Naive thymus-derived CD4-positive, alpha-beta T cell (primary cell): ENCODE measurements at regions not wholly inside any gene's neighbourhood (a gene's known extent, or its start where the extent isn't known, plus 50 kb on each side); places are given as distances from the start of the nearest gene placed in this dataset.

Experiments used
- ATAC-seq: fragments of 150-1000 bp; cut with Tn5 transposase; 2 replicates; pipeline ENCODE4 v1.10.0; 2021; ENCODE audit warnings: mild to moderate bottlenecking, moderate library complexity
- CTCF ChIA-PET: fragments of 350-600 bp; sonication (Branson Sonifier 250); formaldehyde crosslinking; loops from one replicate; lab custom pipeline; 2021; ENCODE audit warnings: antibody characterized with exemption; lab: Charles Lee
- POLR2A ChIA-PET: fragments of 350-600 bp; sonication (Branson Sonifier 250); formaldehyde crosslinking; loops from one replicate; lab custom pipeline; 2021; ENCODE audit warnings: antibody characterized with exemption, inconsistent platforms; lab: Charles Lee
- DNase-seq, 9 donors: peaks; one replicate each; pipeline versions ENCODE4 v3.0.0 to v3.0.0-alpha.2; 2020 to 2022; ENCODE audit warnings: mixed read lengths in 1 of 9
- H3K27ac ChIP-seq: one replicate; pipeline ENCODE4 v1.7.0; 2013; ENCODE audit warnings: mild to moderate bottlenecking, low read depth, low read length, moderate library complexity
- H3K27me3 ChIP-seq, 2 donors: one replicate each; pipeline ENCODE4 v1.7.0; 2013; ENCODE audit warnings: low read length in 2 of 2, mild to moderate bottlenecking in 2 of 2, moderate library complexity in 2 of 2; ENCODE audit not compliant: control insufficient read depth in 2 of 2, insufficient read depth in 2 of 2
- H3K36me3 ChIP-seq, 3 experiments: 1 replicate in 2 of 3; 2 replicates in 1 of 3; pipeline ENCODE4 v1.7.0; 2013; ENCODE audit warnings: low read length in 3 of 3, mild to moderate bottlenecking in 3 of 3, moderate library complexity in 1 of 3; ENCODE audit not compliant: insufficient read depth in 3 of 3, control insufficient read depth in 2 of 3
- H3K4me1 ChIP-seq, 2 donors: one replicate each; pipeline ENCODE4 v1.7.0; 2013; ENCODE audit warnings: low read length in 2 of 2, mild to moderate bottlenecking in 2 of 2, moderate library complexity in 1 of 2; ENCODE audit not compliant: control insufficient read depth in 2 of 2, insufficient read depth in 2 of 2
- H3K4me3 ChIP-seq: 2 replicates; pipeline ENCODE4 v1.7.0; 2013; ENCODE audit warnings: mild to moderate bottlenecking, low read length
- H3K9me3 ChIP-seq, 3 experiments: 1 replicate in 2 of 3; 2 replicates in 1 of 3; pipeline ENCODE4 v1.7.0; 2013; ENCODE audit warnings: low read length in 3 of 3; ENCODE audit not compliant: control insufficient read depth in 2 of 3
- H3K27ac Mint-ChIP-seq, 9 donors: one replicate each; pipeline ENCODE4 v1.8.0; 2020 to 2022; ENCODE audit warnings: mixed read lengths in 9 of 9, mild to moderate bottlenecking in 8 of 9, moderate library complexity in 5 of 9, inconsistent platforms in 2 of 9
- H3K27me3 Mint-ChIP-seq, 5 donors: one replicate each; pipeline ENCODE4 v1.8.0; 2021 to 2022; ENCODE audit warnings: mixed read lengths in 5 of 5, mild to moderate bottlenecking in 1 of 5
- H3K36me3 Mint-ChIP-seq, 5 donors: one replicate each; pipeline ENCODE4 v1.8.0; 2020 to 2022; ENCODE audit warnings: mixed read lengths in 5 of 5, mild to moderate bottlenecking in 3 of 5, inconsistent platforms in 1 of 5
- H3K4me1 Mint-ChIP-seq, 7 donors: one replicate each; pipeline ENCODE4 v1.8.0; 2020 to 2022; ENCODE audit warnings: mixed read lengths in 7 of 7, mild to moderate bottlenecking in 3 of 7, inconsistent platforms in 1 of 7
- H3K4me3 Mint-ChIP-seq, 10 donors: one replicate each; pipeline ENCODE4 v1.8.0; 2020 to 2022; ENCODE audit warnings: mild to moderate bottlenecking in 10 of 10, mixed read lengths in 10 of 10, moderate library complexity in 6 of 10, inconsistent platforms in 2 of 10
- H3K9me3 Mint-ChIP-seq, 11 donors: one replicate each; pipeline ENCODE4 v1.8.0; 2020 to 2022; ENCODE audit warnings: mixed read lengths in 11 of 11, mild to moderate bottlenecking in 4 of 11, inconsistent platforms in 1 of 11, moderate library complexity in 1 of 11
- intact Hi-C, 2 donors: fragments of 100-400 bp; cut with micrococcal nuclease; formaldehyde crosslinking; loops; one replicate each; pipeline ENCODE4 v1.15.1; 2023

GRCh38 chr12:82097877-82098276 lies 260.3 kb downstream of the CCDC59 start:
- Mint-ChIP-seq H3K4me3 (no peak overlapping the region), H3K9me3 (peaks cover 0 to 25% (median 7%) of the 10 kb centered on the region in 11 donors), H3K36me3 (no peaks in the 10 kb centered on the region), H3K27me3 (peaks cover 0 to 14% (median 5%) of the 10 kb centered on the region in 5 donors), H3K4me1 (no peaks in the 10 kb centered on the region), H3K27ac (no peak overlapping the region)
- H3K4me3 ChIP-seq, result no peak overlapping the region
- no peak overlapping the region for H3K27ac ChIP-seq
- intact Hi-C loops, result no loop called here
- POLR2A ChIA-PET, result no interaction called here
- H3K9me3 ChIP-seq, result no peaks in the 10 kb centered on the region
- no peaks in the 10 kb centered on the region for H3K4me1 ChIP-seq
- no peaks in the 10 kb centered on the region for H3K27me3 ChIP-seq
- DNase-seq (no peak), ATAC-seq (no peak)
- no peaks in the 10 kb centered on the region for H3K36me3 ChIP-seq
- CTCF ChIA-PET, result no interaction called here

GRCh38 chr12:82097438-82097837 lies 260.7 kb downstream of the CCDC59 start:
- Histone ChIP-seq H3K36me3 (no peaks in the 10 kb centered on the region), H3K4me1 (no peaks in the 10 kb centered on the region), H3K27ac (no peak overlapping the region), H3K9me3 (no peaks in the 10 kb centered on the region), H3K27me3 (no peaks in the 10 kb centered on the region), H3K4me3 (no peak overlapping the region)
- POLR2A ChIA-PET, result no interaction called here
- Mint-ChIP-seq H3K4me3 (no peak overlapping the region), H3K27ac (no peak overlapping the region), H3K27me3 (peaks cover 0 to 10% (median 5%) of the 10 kb centered on the region in 5 donors), H3K36me3 (no peaks in the 10 kb centered on the region), H3K4me1 (no peaks in the 10 kb centered on the region), H3K9me3 (peaks cover 0 to 25% (median 6%) of the 10 kb centered on the region in 11 donors)
- ATAC-seq (no peak), DNase-seq (no peak)
- intact Hi-C loops, result no loop called here
- CTCF ChIA-PET, result no interaction called here

GRCh38 chr12:82090165-82090564 lies 268.0 kb downstream of the CCDC59 start:
- no peak overlapping the region for H3K4me3 ChIP-seq
- peaks cover 0 to 6% (median 0%) of the 10 kb centered on the region in 5 donors for H3K27me3 Mint-ChIP-seq
- H3K27ac ChIP-seq, result no peak overlapping the region
- intact Hi-C loops, result no loop called here
- CTCF ChIA-PET, result no interaction called here
- H3K36me3 Mint-ChIP-seq, result no peaks in the 10 kb centered on the region
- no peaks in the 10 kb centered on the region for H3K9me3 ChIP-seq
- DNase-seq (no peak), ATAC-seq (no peak)
- POLR2A ChIA-PET, result no interaction called here
- no peak overlapping the region for H3K27ac Mint-ChIP-seq
- no peaks in the 10 kb centered on the region for H3K4me1 Mint-ChIP-seq
- no peaks in the 10 kb centered on the region for H3K27me3 ChIP-seq
- H3K4me1 ChIP-seq, result no peaks in the 10 kb centered on the region
- no peak overlapping the region for H3K4me3 Mint-ChIP-seq
- H3K36me3 ChIP-seq, result no peaks in the 10 kb centered on the region
- peaks cover 0 to 19% (median 4%) of the 10 kb centered on the region in 11 donors for H3K9me3 Mint-ChIP-seq

DNA sequence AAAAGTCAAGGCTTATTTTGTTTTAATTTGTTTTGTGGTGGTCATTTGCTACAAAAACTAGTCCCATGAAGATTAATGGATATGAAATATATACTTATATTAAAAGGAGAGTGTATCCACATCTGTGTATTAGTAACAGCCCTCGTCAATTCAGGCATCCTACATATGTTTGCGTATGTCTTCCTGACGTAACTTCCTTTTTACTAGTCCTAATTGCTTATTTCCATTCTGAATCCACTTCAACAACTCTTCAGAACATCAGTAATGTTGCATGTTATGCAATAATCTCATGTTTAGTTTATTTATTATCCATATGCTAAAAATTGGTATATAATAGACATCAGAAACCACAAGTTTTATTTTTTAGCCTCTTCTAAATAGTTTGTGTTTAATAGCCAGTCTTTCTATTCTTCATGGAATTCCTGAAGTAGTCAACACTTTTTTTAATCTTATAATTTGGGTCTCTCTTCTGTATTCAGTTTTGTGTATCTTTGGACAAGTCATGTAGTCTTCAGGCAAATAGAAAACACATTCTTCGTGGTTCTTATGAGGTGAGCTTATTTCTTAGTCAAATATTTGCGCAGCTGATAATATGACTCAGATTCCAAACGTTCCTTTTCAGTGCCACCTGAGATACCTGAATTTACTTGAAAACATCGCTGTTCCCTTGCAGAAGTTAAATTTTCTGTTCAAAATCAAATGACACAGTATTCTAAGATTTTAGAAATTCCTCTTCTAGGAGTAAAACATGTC lies 268.6 kb downstream of the CCDC59 start:
- Mint-ChIP-seq H3K4me1 (no peaks in the 10 kb centered on the region), H3K9me3 (peaks cover 1 to 18% (median 5%) of the 10 kb centered on the region in 11 donors), H3K36me3 (no peaks in the 10 kb centered on the region), H3K27me3 (peaks cover 0 to 6% (median 0%) of the 10 kb centered on the region in 5 donors), H3K27ac (no peak overlapping the region), H3K4me3 (no peak overlapping the region)
- Histone ChIP-seq H3K27me3 (no peaks in the 10 kb centered on the region), H3K27ac (no peak overlapping the region), H3K4me1 (no peaks in the 10 kb centered on the region), H3K36me3 (no peaks in the 10 kb centered on the region), H3K9me3 (no peaks in the 10 kb centered on the region), H3K4me3 (no peak overlapping the region)
- CTCF ChIA-PET, result no interaction called here
- ATAC-seq (no peak), DNase-seq (no peak)
- POLR2A ChIA-PET, result no interaction called here
- intact Hi-C loops, result no loop called here

DNA sequence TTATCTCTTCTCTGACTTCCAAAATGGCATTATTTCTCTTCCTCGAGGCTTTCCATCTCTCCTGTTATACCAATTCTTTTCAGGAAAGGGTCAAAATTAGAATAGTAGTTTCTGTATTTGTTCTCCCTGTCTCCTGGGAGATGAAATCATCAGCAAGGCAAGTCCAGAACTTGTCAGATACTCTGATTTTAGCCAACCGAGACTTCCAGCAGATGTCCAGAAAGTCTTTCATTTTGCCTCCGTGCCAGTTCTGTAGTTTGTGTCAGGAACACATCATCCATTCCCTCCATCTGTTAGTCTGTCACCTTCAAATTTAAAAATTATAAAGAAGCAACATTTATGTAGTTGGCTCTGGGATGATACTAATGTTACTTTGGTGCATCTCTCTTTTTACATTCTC lies 275.7 kb downstream of the CCDC59 start:
- no peaks in the 10 kb centered on the region for H3K4me1 Mint-ChIP-seq
- H3K9me3 Mint-ChIP-seq, result peaks cover 0 to 27% (median 6%) of the 10 kb centered on the region in 11 donors
- peaks cover 0 to 5% (median 0%) of the 10 kb centered on the region in 5 donors for H3K27me3 Mint-ChIP-seq
- no peak overlapping the region for H3K27ac ChIP-seq
- no peak for DNase-seq
- POLR2A ChIA-PET, result no interaction called here
- no peaks in the 10 kb centered on the region for H3K27me3 ChIP-seq
- intact Hi-C loops, result no loop called here
- CTCF ChIA-PET, result no interaction called here
- H3K36me3 Mint-ChIP-seq, result no peaks in the 10 kb centered on the region
- no peak overlapping the region for H3K27ac Mint-ChIP-seq
- H3K9me3 ChIP-seq, result no peaks in the 10 kb centered on the region
- no peak overlapping the region for H3K4me3 ChIP-seq
- H3K36me3 ChIP-seq, result no peaks in the 10 kb centered on the region
- ATAC-seq, result no peak
- no peaks in the 10 kb centered on the region for H3K4me1 ChIP-seq
- no peak overlapping the region for H3K4me3 Mint-ChIP-seq

DNA sequence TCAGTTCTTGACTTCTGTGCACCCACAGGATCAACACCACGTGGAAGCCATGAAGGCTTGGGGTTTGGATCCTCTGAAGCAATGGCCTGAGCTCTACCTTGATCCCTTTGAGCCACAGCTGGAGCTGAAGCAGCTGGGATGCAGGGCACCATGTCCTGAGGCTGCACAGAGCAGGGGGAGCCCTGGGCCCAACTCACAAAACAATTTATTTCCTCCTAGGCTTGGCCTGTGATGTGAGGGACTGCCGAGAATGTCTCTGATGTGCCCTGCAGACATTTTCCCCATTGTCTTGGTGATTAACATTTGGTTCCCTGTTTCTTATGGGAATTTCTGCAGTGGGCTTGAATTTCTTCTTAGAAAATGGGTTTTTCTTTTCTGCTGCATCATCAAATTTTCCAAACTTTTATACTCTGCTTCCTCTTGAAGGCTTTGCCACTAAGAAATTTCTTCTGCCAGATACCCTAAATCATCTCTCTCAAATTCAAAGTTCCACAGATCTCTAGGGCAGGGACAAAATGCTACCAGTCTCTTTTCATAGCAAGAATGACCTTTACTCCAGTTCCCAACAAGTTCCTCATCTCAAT lies 288.2 kb downstream of the CCDC59 start:
- H3K4me1 ChIP-seq, result no peaks in the 10 kb centered on the region
- intact Hi-C loops, result no loop called here
- no peak overlapping the region for H3K27ac ChIP-seq
- H3K27me3 Mint-ChIP-seq, result no peaks in the 10 kb centered on the region
- no peak overlapping the region for H3K4me3 Mint-ChIP-seq
- H3K36me3 Mint-ChIP-seq, result no peaks in the 10 kb centered on the region
- no peaks in the 10 kb centered on the region for H3K4me1 Mint-ChIP-seq
- CTCF ChIA-PET, result no interaction called here
- no peak for ATAC-seq
- no peak for DNase-seq
- H3K27me3 ChIP-seq, result no peaks in the 10 kb centered on the region
- no peak overlapping the region for H3K4me3 ChIP-seq
- H3K36me3 ChIP-seq, result no peaks in the 10 kb centered on the region
- POLR2A ChIA-PET, result no interaction called here
- H3K27ac Mint-ChIP-seq, result no peak overlapping the region
- peaks cover 0 to 4% (median 0%) of the 10 kb centered on the region in 11 donors for H3K9me3 Mint-ChIP-seq
- no peaks in the 10 kb centered on the region for H3K9me3 ChIP-seq

GRCh38 chr12:82058197-82058596 lies 299.0 kb upstream of the PPFIA2 start:
- Histone ChIP-seq H3K9me3 (no peaks in the 10 kb centered on the region), H3K36me3 (no peaks in the 10 kb centered on the region), H3K4me1 (no peaks in the 10 kb centered on the region), H3K4me3 (no peak overlapping the region), H3K27me3 (no peaks in the 10 kb centered on the region), H3K27ac (no peak overlapping the region)
- H3K4me3 Mint-ChIP-seq, result no peak overlapping the region
- ATAC-seq (no peak), DNase-seq (no peak)
- H3K27me3 Mint-ChIP-seq, result peaks cover 0 to 5% (median 0%) of the 10 kb centered on the region in 5 donors
- H3K27ac Mint-ChIP-seq, result no peak overlapping the region
- CTCF ChIA-PET, result no interaction called here
- H3K4me1 Mint-ChIP-seq, result no peaks in the 10 kb centered on the region
- POLR2A ChIA-PET, result no interaction called here
- H3K36me3 Mint-ChIP-seq, result no peaks in the 10 kb centered on the region
- H3K9me3 Mint-ChIP-seq, result peaks cover 0 to 2% (median 0%) of the 10 kb centered on the region in 11 donors
- intact Hi-C loops, result no loop called here
